ENCODE measurements at regions not wholly inside any gene's neighbourhood (a gene's known extent, or its start where the extent isn't known, plus 50 kb on each side); places are given as distances from the start of the nearest gene placed in this dataset.
"Not testable (repeated sequence)": the region's sequence is repeated elsewhere in the genome, so short reads cannot be mapped to it uniquely, and the experiment has no call there.

DNA sequence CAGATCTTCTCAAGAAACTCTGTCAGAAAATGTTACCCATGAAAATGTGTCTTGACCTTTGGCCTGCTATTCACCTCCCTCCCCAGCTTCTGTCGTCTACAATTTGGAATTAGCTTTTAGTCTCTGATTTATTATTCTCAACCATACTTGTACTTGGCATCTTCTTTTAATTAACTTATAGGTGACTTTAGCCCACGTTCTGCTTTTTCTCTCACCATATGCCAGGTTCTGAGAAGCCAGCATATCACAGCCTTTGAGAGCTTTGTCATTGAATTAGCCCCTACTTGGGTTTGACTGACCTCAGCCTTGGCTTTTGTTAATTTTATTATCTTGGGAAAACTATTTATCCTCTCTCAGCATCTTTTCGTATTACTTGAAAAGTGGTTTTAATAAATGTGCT lies 355.9 kb downstream of the OXSM start:
- H3K4me1 Mint-ChIP-seq (ENCODE audit: low read depth), result no peaks in the 10 kb centered on the region
- no peak overlapping the region for H3K27ac Mint-ChIP-seq
- TF ChIP-seq, protein P1, sequence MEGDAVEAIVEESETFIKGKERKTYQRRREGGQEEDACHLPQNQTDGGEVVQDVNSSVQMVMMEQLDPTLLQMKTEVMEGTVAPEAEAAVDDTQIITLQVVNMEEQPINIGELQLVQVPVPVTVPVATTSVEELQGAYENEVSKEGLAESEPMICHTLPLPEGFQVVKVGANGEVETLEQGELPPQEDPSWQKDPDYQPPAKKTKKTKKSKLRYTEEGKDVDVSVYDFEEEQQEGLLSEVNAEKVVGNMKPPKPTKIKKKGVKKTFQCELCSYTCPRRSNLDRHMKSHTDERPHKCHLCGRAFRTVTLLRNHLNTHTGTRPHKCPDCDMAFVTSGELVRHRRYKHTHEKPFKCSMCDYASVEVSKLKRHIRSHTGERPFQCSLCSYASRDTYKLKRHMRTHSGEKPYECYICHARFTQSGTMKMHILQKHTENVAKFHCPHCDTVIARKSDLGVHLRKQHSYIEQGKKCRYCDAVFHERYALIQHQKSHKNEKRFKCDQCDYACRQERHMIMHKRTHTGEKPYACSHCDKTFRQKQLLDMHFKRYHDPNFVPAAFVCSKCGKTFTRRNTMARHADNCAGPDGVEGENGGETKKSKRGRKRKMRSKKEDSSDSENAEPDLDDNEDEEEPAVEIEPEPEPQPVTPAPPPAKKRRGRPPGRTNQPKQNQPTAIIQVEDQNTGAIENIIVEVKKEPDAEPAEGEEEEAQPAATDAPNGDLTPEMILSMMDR (IDR thresholded peaks at IDR 0.05), result no peak
- H3K36me3 Mint-ChIP-seq (ENCODE audit: low read depth), result no peaks in the 10 kb centered on the region
- H3K27me3 Mint-ChIP-seq (ENCODE audit: insufficient read depth), result no peaks in the 10 kb centered on the region; the same call in 1 of the 2 replicates
- H3K4me3 Mint-ChIP-seq, result no peak overlapping the region
- peaks cover 70% of the 10 kb centered on the region for H3K9me3 Mint-ChIP-seq
- DNase-seq, result no peak

DNA sequence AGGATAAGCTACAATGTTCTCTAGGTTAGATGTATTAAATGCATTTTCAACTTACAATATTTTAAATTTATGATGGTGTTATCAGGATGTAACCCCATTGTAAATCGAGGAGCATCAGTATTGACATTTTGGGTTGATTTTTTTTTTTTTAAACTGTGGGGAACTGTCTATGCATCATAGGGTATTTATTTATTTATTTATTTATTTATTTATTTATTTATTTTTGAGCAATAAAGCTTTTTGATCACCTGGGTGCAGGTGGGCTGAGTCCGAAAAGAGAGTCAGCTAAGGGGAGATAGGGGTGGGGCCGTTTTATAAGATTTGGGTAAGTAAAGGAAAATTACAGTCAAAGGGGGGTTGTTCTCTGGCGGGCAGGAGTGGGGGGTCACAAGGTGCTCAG lies 367.5 kb downstream of the OXSM start:
- H3K36me3 Mint-ChIP-seq (ENCODE audit: low read depth); H3K4me3 Mint-ChIP-seq; DNase-seq; H3K27ac Mint-ChIP-seq; H3K27me3 Mint-ChIP-seq (ENCODE audit: insufficient read depth); H3K4me1 Mint-ChIP-seq (ENCODE audit: low read depth); H3K9me3 Mint-ChIP-seq: not testable (repeated sequence)

DNA sequence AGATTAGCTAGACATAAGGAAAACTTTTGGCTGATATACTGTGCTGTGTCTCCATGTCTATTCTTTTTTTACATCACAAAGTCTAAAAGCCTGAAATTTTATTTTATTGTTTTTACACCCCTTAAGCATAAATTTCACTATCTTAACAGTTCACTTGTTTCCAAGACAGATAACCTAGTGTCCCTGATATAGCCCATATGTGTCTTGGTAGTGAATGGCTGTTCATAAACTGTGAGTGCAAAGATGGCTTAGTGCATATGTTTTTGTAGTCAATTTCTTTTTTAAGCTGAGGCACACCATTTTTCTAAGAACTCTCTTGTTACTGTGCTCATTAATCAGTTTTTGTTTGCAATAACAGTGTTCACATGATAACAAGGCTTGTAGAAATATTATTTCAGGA lies 381.1 kb downstream of the OXSM start:
- H3K36me3 Mint-ChIP-seq (ENCODE audit: low read depth), result no peaks in the 10 kb centered on the region
- DNase-seq, result no peak
- H3K27me3 Mint-ChIP-seq (ENCODE audit: insufficient read depth), result no peaks in the 10 kb centered on the region
- TF ChIP-seq, protein P1 (IDR thresholded peaks at IDR 0.05), result no peak
- no peak overlapping the region for H3K4me3 Mint-ChIP-seq
- no peaks in the 10 kb centered on the region for H3K4me1 Mint-ChIP-seq (ENCODE audit: low read depth)
- H3K9me3 Mint-ChIP-seq, result peaks cover 32% of the 10 kb centered on the region
- H3K27ac Mint-ChIP-seq, result no peak overlapping the region

DNA sequence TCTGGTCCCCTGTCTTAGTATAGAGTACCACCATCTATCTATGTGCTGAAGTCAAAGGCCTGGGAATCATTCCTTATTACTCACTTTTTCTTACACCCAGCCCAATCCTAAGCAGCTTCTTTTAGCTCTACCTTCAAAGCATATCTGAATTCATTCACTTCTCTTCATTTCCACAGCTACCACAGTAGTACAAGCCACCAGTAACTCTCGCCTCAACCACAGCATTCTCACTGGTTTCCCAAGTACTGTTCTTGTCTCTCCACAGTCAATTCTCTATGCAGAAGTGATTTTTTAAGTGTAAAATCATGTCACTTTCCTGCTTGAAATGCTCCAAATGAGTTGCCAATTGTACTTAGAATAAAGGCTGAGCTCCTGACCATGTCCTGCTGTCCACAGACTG lies 401.7 kb downstream of the OXSM start:
- H3K4me1 Mint-ChIP-seq (ENCODE audit: low read depth), result no peaks in the 10 kb centered on the region
- TF ChIP-seq, protein P1 (IDR thresholded peaks at IDR 0.05), result no peak
- DNase-seq, result no peak
- no peak overlapping the region for H3K27ac Mint-ChIP-seq
- H3K36me3 Mint-ChIP-seq (ENCODE audit: low read depth), result no peaks in the 10 kb centered on the region
- H3K4me3 Mint-ChIP-seq, result no peak overlapping the region
- H3K27me3 Mint-ChIP-seq (ENCODE audit: insufficient read depth), result no peaks in the 10 kb centered on the region
- peaks cover 41% of the 10 kb centered on the region for H3K9me3 Mint-ChIP-seq

DNA sequence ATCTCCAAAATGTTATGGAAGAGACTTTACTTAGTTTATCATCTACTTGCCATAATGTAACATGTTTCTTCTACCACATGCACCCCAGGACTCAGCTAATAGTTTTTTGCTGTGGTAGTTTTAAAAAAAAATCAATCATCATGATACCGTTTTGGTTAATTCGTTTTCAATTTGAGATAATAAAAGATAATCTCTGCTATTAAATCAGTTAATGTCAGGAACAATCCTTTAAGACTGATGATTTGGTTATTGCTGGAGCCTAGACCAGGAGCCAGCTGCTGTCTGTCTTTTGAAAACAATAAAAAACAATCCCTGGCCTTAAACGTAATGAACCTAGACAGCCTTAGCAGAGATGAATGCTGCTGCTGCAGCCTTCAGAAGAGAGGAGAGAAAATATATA lies 403.7 kb downstream of the OXSM start:
- no peaks in the 10 kb centered on the region for H3K4me1 Mint-ChIP-seq (ENCODE audit: low read depth)
- no peak overlapping the region for H3K27ac Mint-ChIP-seq
- no peaks in the 10 kb centered on the region for H3K36me3 Mint-ChIP-seq (ENCODE audit: low read depth)
- DNase-seq, result no peak
- no peaks in the 10 kb centered on the region for H3K27me3 Mint-ChIP-seq (ENCODE audit: insufficient read depth)
- no peak overlapping the region for H3K4me3 Mint-ChIP-seq
- TF ChIP-seq, protein P1 (IDR thresholded peaks at IDR 0.05), result no peak
- peaks cover 49% of the 10 kb centered on the region for H3K9me3 Mint-ChIP-seq

DNA sequence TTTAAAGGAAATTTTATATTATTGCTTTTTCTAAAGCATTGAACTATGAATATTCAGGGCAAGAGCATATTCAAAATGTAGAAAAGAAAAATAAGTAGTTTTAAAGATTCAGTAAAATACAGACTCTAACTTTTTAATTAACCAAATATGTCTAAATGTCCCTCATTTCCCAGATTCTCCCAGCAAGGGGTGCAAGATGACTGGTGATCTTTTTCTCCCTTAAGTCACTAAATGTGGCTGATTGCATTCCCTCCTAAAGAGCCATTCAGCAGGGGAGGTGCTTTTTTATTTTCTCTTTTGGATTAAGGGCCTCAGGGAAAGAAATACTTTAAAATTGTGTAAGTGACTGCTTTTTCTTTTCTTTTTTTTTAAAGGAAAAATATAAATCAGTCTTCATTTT lies 406.9 kb downstream of the OXSM start:
- Mint-ChIP-seq H3K36me3 (ENCODE audit: low read depth) (no peaks in the 10 kb centered on the region), H3K27ac (no peak overlapping the region), H3K4me3 (no peak overlapping the region), H3K4me1 (ENCODE audit: low read depth) (no peaks in the 10 kb centered on the region), H3K27me3 (ENCODE audit: insufficient read depth) (no peaks in the 10 kb centered on the region), H3K9me3 (peaks cover 41% of the 10 kb centered on the region)
- no peak for DNase-seq
- TF ChIP-seq, protein P1 (IDR thresholded peaks at IDR 0.05), result no peak
